Uterus (tissue), 2 donors: ENCODE measurements at regions not wholly inside any gene's neighbourhood (a gene's known extent, or its start where the extent isn't known, plus 50 kb on each side); places are given as distances from the start of the nearest gene placed in this dataset.

Source experiments
- POLR2A ChIP-seq, 2 donors: fragments of 450-650 bp; IDR thresholded peaks; one replicate each; pipeline ENCODE4 v1.6.1; 2016; ENCODE audit warnings: antibody characterized with exemption in 2 of 2, mild to moderate bottlenecking in 1 of 2, moderate library complexity in 1 of 2
- TF ChIP-seq, protein P1 (sequence below), 4 experiments: fragments of 200-600 bp in 2 of 4; fragments of 450-650 bp in 2 of 4; sonication (generic) in 2 of 4; IDR thresholded peaks; one replicate each; pipeline ENCODE4 v1.5.1; 2016 to 2019; ENCODE audit warnings: antibody characterized with exemption in 4 of 4, mild to moderate bottlenecking in 2 of 4, moderate library complexity in 1 of 4

DNA sequence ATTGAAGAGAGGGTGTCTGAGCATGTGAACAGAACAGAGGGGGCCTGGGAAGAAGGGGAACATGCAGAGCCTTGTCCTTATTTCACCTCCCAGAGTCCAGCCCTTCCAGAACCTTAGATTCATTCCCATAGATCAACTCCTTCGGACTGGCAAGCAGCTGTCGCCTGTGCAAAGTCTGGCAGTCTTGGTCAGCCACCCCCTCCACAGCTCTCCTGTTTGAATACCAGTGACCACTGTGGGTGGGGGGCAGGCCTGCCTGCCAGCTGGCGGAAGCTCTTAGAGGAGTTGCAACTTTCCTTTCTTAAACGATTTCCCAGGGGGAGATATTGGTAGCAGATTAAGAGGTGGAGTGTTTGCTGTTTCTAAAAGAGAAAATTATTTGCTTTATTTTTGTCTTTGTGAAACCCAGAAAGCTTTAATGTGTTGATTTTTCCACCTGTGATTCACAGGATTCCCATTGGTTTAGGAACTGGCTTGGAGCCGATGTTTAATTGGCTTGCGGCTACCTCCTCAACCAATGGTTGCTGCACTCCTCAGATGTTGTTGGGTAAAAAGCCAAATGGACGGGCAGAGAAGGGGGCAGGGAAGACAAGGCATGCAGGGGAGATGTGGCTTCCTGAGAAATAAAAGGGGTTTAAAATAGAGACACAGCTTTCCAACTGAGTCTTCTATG, 62.2 kb upstream of the PRPS1 start:
- TF ChIP-seq, protein P1, sequence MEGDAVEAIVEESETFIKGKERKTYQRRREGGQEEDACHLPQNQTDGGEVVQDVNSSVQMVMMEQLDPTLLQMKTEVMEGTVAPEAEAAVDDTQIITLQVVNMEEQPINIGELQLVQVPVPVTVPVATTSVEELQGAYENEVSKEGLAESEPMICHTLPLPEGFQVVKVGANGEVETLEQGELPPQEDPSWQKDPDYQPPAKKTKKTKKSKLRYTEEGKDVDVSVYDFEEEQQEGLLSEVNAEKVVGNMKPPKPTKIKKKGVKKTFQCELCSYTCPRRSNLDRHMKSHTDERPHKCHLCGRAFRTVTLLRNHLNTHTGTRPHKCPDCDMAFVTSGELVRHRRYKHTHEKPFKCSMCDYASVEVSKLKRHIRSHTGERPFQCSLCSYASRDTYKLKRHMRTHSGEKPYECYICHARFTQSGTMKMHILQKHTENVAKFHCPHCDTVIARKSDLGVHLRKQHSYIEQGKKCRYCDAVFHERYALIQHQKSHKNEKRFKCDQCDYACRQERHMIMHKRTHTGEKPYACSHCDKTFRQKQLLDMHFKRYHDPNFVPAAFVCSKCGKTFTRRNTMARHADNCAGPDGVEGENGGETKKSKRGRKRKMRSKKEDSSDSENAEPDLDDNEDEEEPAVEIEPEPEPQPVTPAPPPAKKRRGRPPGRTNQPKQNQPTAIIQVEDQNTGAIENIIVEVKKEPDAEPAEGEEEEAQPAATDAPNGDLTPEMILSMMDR (IDR thresholded peaks at IDR 0.05), result no peak
- TF ChIP-seq POLR2A (IDR thresholded peaks at IDR 0.05), result no peak
